PC-3 (cell line): ENCODE measurements at regions not wholly inside any gene's neighbourhood (a gene's known extent, or its start where the extent isn't known, plus 50 kb on each side); places are given as distances from the start of the nearest gene placed in this dataset.

Experiments used
- ATAC-seq: fragments of 200-7000 bp; cut with Tn5 transposase; 2 replicates; pipeline ENCODE4 v1.9.1; 2020; ENCODE audit warnings: mild to moderate bottlenecking, moderate library complexity
- BruUV-seq: library from RNA; stranded (reverse); fragments of 400-500 nt; replicated peaks from 2 replicates; lab custom pipeline; 2021; lab: Mats Ljungman, UMichigan
- CTCF ChIA-PET: fragments of 300-600 bp; sonication (Branson Sonifier 250); formaldehyde crosslinking; loops from one replicate; lab custom pipeline; 2022; ENCODE audit warnings: antibody characterized with exemption; lab: Charles Lee
- POLR2A ChIA-PET: fragments of 300-600 bp; sonication (Branson Sonifier 250); formaldehyde crosslinking; loops from one replicate; lab custom pipeline; 2022; ENCODE audit warnings: antibody characterized with exemption; ENCODE audit not compliant: unreplicated experiment; lab: Charles Lee
- DNase-seq: peaks from one replicate; pipeline ENCODE4 v3.0.0-alpha.2; 2015
- H2AFZ ChIP-seq: fragments of 300-600 bp; sonication (generic); 2 replicates; pipeline ENCODE4 v1.6.0; 2016; ENCODE audit warnings: antibody characterized with exemption, low read length
- H3F3A ChIP-seq: fragments of 300-600 bp; sonication (generic); one replicate; pipeline ENCODE4 v1.6.0; 2017; ENCODE audit warnings: antibody characterized with exemption, low read length, control low read depth, mild to moderate bottlenecking; ENCODE audit not compliant: unreplicated experiment
- H3K27ac ChIP-seq: fragments of 300-600 bp; sonication (generic); 2 replicates; pipeline ENCODE4 v1.5.1; 2016; ENCODE audit warnings: mild to moderate bottlenecking, low read length
- H3K27me3 ChIP-seq: fragments of 300-600 bp; sonication (generic); 2 replicates; pipeline ENCODE4 v1.6.1; 2016; ENCODE audit warnings: low read length, mixed read lengths
- H3K36me3 ChIP-seq: fragments of 300-600 bp; sonication (generic); 2 replicates; pipeline ENCODE4 v1.6.1; 2016; ENCODE audit warnings: low read depth, mixed run types, low read length, mixed read lengths
- H3K4me1 ChIP-seq: fragments of 300-600 bp; sonication (generic); 2 replicates; pipeline ENCODE4 v1.5.1; 2016; ENCODE audit warnings: low read length; ENCODE audit not compliant: insufficient read depth
- H3K4me2 ChIP-seq: fragments of 300-600 bp; sonication (generic); 2 replicates; pipeline ENCODE4 v1.6.0; 2016; ENCODE audit warnings: low read length
- H3K4me3 ChIP-seq: fragments of 300-600 bp; sonication (generic); 2 replicates; pipeline ENCODE4 v1.5.1; 2016; ENCODE audit warnings: mild to moderate bottlenecking, low read length, mixed read lengths
- H3K79me2 ChIP-seq: fragments of 300-600 bp; sonication (generic); 2 replicates; pipeline ENCODE4 v1.6.1; 2017; ENCODE audit warnings: low read length, mixed read lengths
- H3K9ac ChIP-seq: fragments of 300-600 bp; sonication (generic); 2 replicates; pipeline ENCODE4 v1.6.0; 2016; ENCODE audit warnings: mild to moderate bottlenecking, low read length
- H3K9me2 ChIP-seq: fragments of 300-600 bp; sonication (generic); replicated peaks from 2 replicates; pipeline ENCODE4 v1.6.1; 2016; ENCODE audit warnings: mixed run types, low read length, mixed read lengths
- H3K9me3 ChIP-seq: fragments of 300-600 bp; sonication (generic); 2 replicates; pipeline ENCODE4 v1.6.1; 2016; ENCODE audit warnings: low read length, mixed read lengths
- H4K20me1 ChIP-seq: fragments of 300-600 bp; sonication (generic); 2 replicates; pipeline ENCODE4 v1.6.1; 2016; ENCODE audit warnings: low read length, mixed read lengths
- CTCF ChIP-seq: fragments of 300-600 bp; sonication (generic); conservative IDR thresholded peaks from 2 replicates; pipeline ENCODE4 v1.5.1; 2017; ENCODE audit warnings: antibody characterized with exemption, low read depth, mild to moderate bottlenecking, low read length
- EZH2 ChIP-seq: fragments of 300-600 bp; sonication (generic); IDR thresholded peaks from one replicate; pipeline ENCODE4 v1.6.1; 2017; ENCODE audit warnings: antibody characterized with exemption, mild to moderate bottlenecking, low read length; ENCODE audit not compliant: unreplicated experiment
- EZH2phosphoT487 ChIP-seq: fragments of 300-600 bp; sonication (generic); IDR thresholded peaks from 2 replicates; pipeline ENCODE4 v1.6.1; 2018; ENCODE audit warnings: mild to moderate bottlenecking, antibody characterized with exemption, low read length, borderline replicate concordance
- intact Hi-C: fragments of 100-400 bp; cut with micrococcal nuclease; formaldehyde crosslinking; loops from 2 replicates; pipeline ENCODE4 v1.9.0; 2023

GRCh38 chr14:81989211-81989610, 455.6 kb upstream of the SEL1L start:
- DNase-seq, result no peak
- ATAC-seq, result no peak
- H3K36me3 ChIP-seq, result no peaks in the 10 kb centered on the region
- H3F3A ChIP-seq, result no peaks in the 10 kb centered on the region
- H3K4me3 ChIP-seq, result no peak overlapping the region
- no peaks in the 10 kb centered on the region for H3K9me2 ChIP-seq
- no peaks in the 10 kb centered on the region for H4K20me1 ChIP-seq
- BruUV-seq, result no TSS peak
- POLR2A ChIA-PET, result no interaction called here
- no peak for TF ChIP-seq EZH2phosphoT487
- no peak for TF ChIP-seq CTCF
- no peak for TF ChIP-seq EZH2
- H3K9ac ChIP-seq, result no peak overlapping the region
- H3K27me3 ChIP-seq, result no peaks in the 10 kb centered on the region
- no peak overlapping the region for H2AFZ ChIP-seq
- no peaks in the 10 kb centered on the region for H3K4me1 ChIP-seq
- H3K27ac ChIP-seq, result no peak overlapping the region
- no peak overlapping the region for H3K4me2 ChIP-seq
- CTCF ChIA-PET, result interaction anchor here (0.7 kb wide), 1 partner anchor 1335 kb away, joined by 3 read pairs; no protein-coding TSS in a partner anchor
- intact Hi-C loops, result no loop called here
- H3K9me3 ChIP-seq, result no peaks in the 10 kb centered on the region
- no peaks in the 10 kb centered on the region for H3K79me2 ChIP-seq

GRCh38 chr14:81990312-81990761, 456.7 kb upstream of the SEL1L start:
- Histone ChIP-seq H3K36me3 (no peaks in the 10 kb centered on the region), H3K9ac (no peak overlapping the region), H4K20me1 (no peaks in the 10 kb centered on the region), H3K4me1 (no peaks in the 10 kb centered on the region), H3K27me3 (no peaks in the 10 kb centered on the region), H2AFZ (no peak overlapping the region), H3K9me3 (no peaks in the 10 kb centered on the region), H3K27ac (no peak overlapping the region), H3K79me2 (no peaks in the 10 kb centered on the region), H3K9me2 (no peaks in the 10 kb centered on the region), H3F3A (no peaks in the 10 kb centered on the region), H3K4me2 (no peak overlapping the region), H3K4me3 (no peak overlapping the region)
- DNase-seq (peak; percentile 66), ATAC-seq (no peak)
- intact Hi-C loops, result loop anchor here (2.0 to 10.0 kb wide), 2 partner anchors 366 to 1082 kb away; no protein-coding TSS in a partner anchor
- POLR2A ChIA-PET, result no interaction called here
- TF ChIP-seq CTCF, result peak; percentile 85
- no peak for TF ChIP-seq EZH2phosphoT487
- BruUV-seq, result no TSS peak
- CTCF ChIA-PET, result no interaction called here

GRCh38 chr14:81991998-81992397, 458.3 kb upstream of the SEL1L start:
- ATAC-seq, result no peak
- POLR2A ChIA-PET, result interaction anchor here (0.6 kb wide), 1 partner anchor 307 kb away, joined by 3 read pairs; no protein-coding TSS in a partner anchor

More at GRCh38 chr14:81991998-81992397, 458.3 kb upstream of the SEL1L start:
- Histone ChIP-seq H3F3A (no peaks in the 10 kb centered on the region), H3K9me2 (no peaks in the 10 kb centered on the region), H3K4me1 (no peaks in the 10 kb centered on the region), H3K27me3 (no peaks in the 10 kb centered on the region), H3K27ac (no peak overlapping the region), H3K9me3 (no peaks in the 10 kb centered on the region), H2AFZ (no peak overlapping the region), H3K4me3 (no peak overlapping the region), H3K9ac (no peak overlapping the region), H4K20me1 (no peaks in the 10 kb centered on the region), H3K79me2 (no peaks in the 10 kb centered on the region), H3K36me3 (no peaks in the 10 kb centered on the region), H3K4me2 (no peak overlapping the region)
- TF ChIP-seq EZH2phosphoT487 (no peak), CTCF (peak; percentile 42; the same call in 1 of the 2 replicates)
- peak; percentile 14 for DNase-seq
- intact Hi-C loops, result loop anchor here (2.0 to 10.0 kb wide), 2 partner anchors 367 to 1081 kb away; no protein-coding TSS in a partner anchor
- CTCF ChIA-PET, result no interaction called here
- no TSS peak for BruUV-seq
